Skin epidermis (tissue), 12 donors: ENCODE measurements at regions not wholly inside any gene's neighbourhood (a gene's known extent, or its start where the extent isn't known, plus 50 kb on each side); places are given as distances from the start of the nearest gene placed in this dataset.

ENCODE experiments used
- H3K27ac ChIP-seq, 21 experiments: fragments of 200-600 bp; sonication (generic) in 11 of 21; one replicate each; pipeline ENCODE4 v1.5.0; 2020; ENCODE audit warnings: mild to moderate bottlenecking in 3 of 21, inconsistent platforms in 2 of 21, moderate library complexity in 2 of 21
- H3K4me3 ChIP-seq, 7 experiments: fragments of 200-600 bp; sonication (generic) in 2 of 7; one replicate each; pipeline ENCODE4 v1.5.0; 2020; ENCODE audit warnings: inconsistent platforms in 2 of 7, mild to moderate bottlenecking in 2 of 7, moderate library complexity in 1 of 7

GRCh38 chr14:39491134-39491571 is 58.9 kb upstream of the FBXO33 start:
- peak overlapping the region in 1 of 21 experiments; percentile 9 for H3K27ac ChIP-seq
- no peak overlapping the region for H3K4me3 ChIP-seq

DNA sequence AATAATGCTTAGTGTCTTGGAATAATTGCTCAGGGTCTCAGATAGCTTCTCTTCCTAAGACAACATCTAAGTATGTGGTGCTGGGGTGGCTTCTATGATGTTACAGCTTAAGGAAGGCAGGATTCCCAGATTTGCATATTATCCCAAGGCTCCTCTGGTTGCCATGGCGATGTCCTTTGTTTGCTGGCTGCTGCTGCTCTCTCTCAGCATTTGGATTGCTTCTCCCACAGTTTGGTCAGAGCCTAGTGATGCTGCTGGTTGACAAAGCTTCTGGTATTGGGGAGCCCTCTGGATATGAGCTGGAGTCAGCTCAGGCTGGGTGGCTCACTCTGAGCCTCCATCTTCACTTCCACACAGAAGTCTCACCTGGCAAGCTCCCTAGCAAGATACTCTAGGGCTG is 56.4 kb upstream of the FBXO33 start:
- Histone ChIP-seq H3K4me3 (no peak overlapping the region), H3K27ac (no peak overlapping the region)

- Histone ChIP-seq H3K27ac (no peak overlapping the region), H3K4me3 (no peak overlapping the region)
Measured at GRCh38 chr14:39483682-39484081, 51.4 kb upstream of the FBXO33 start.
